H1 (cell line): ENCODE measurements at regions not wholly inside any gene's neighbourhood (a gene's known extent, or its start where the extent isn't known, plus 50 kb on each side); places are given as distances from the start of the nearest gene placed in this dataset.

Source experiments
- CTCF ChIA-PET: fragments of 300-600 bp; sonication (Branson Sonifier 250); formaldehyde crosslinking; loops from one replicate; lab custom pipeline; 2021; ENCODE audit not compliant: partially characterized antibody; lab: Charles Lee
- POLR2A ChIA-PET: fragments of 300-600 bp; sonication (Branson Sonifier 250); formaldehyde crosslinking; loops from one replicate; lab custom pipeline; 2021; ENCODE audit warnings: inconsistent platforms; ENCODE audit not compliant: partially characterized antibody; lab: Charles Lee
- DNase-seq, 2 experiments: peaks; one replicate each; pipeline versions ENCODE4 v3.0.0 to v3.0.0-alpha.2; 2010 to 2022; ENCODE audit warnings: low spot score in 2 of 2, low read depth in 1 of 2, mixed read lengths in 1 of 2
- FAIRE-seq: peaks from 2 replicates; lab custom pipeline; 2011; peaks lifted over from hg19 to GRCh38; lab: Jason Lieb, UNC
- H2AFZ ChIP-seq: 2 replicates; pipeline ENCODE4 v1.8.1; 2012; ENCODE audit warnings: low read length, inconsistent platforms
- H2AK5ac ChIP-seq: 2 replicates; pipeline ENCODE4 v1.6.1; 2013; ENCODE audit warnings: low read depth, low read length
- H2BK120ac ChIP-seq: replicated peaks from 2 replicates; pipeline ENCODE3; 2013; ENCODE audit warnings: low read depth, low read length, inconsistent platforms
- H2BK12ac ChIP-seq: 2 replicates; pipeline ENCODE4 v1.6.1; 2013; ENCODE audit warnings: low read depth, low read length
- H2BK15ac ChIP-seq: 2 replicates; pipeline ENCODE4 v1.6.1; 2013; ENCODE audit warnings: low read length
- H2BK20ac ChIP-seq: 2 replicates; pipeline ENCODE4 v1.6.1; 2013; ENCODE audit warnings: low read length
- H2BK5ac ChIP-seq: 2 replicates; pipeline ENCODE4 v1.6.1; 2013; ENCODE audit warnings: low read depth, low read length
- H3K14ac ChIP-seq: 2 replicates; pipeline ENCODE4 v1.6.1; 2013; ENCODE audit warnings: inconsistent platforms; ENCODE audit not compliant: insufficient read length
- H3K18ac ChIP-seq: 2 replicates; pipeline ENCODE4 v1.6.1; 2013; ENCODE audit warnings: low read length; ENCODE audit errors: extremely low read depth
- H3K23ac ChIP-seq: 2 replicates; pipeline ENCODE4 v1.6.1; 2013; ENCODE audit warnings: inconsistent platforms; ENCODE audit not compliant: insufficient read length
- H3K23me2 ChIP-seq: 2 replicates; pipeline ENCODE4 v1.6.1; 2013; ENCODE audit warnings: low read depth, low read length
- H3K27ac ChIP-seq: 2 replicates; pipeline ENCODE4 v1.6.1; 2011; ENCODE audit warnings: low read depth, low read length, inconsistent platforms
- H3K27me3 ChIP-seq, 4 experiments: replicated peaks in 1 of 4; 1 replicate in 1 of 4; 2 replicates in 3 of 4; pipeline versions ENCODE4 v1.6.1 to v1.8.1; 2011 to 2013; ENCODE audit warnings: low read length in 3 of 4, mild to moderate bottlenecking in 3 of 4, inconsistent platforms in 2 of 4, mixed read lengths in 2 of 4, moderate library complexity in 1 of 4; ENCODE audit not compliant: control insufficient read depth in 3 of 4, insufficient read depth in 3 of 4; ENCODE audit errors: extremely low read depth in 1 of 4
- H3K36me3 ChIP-seq, 4 experiments: 2 replicates each; pipeline versions ENCODE4 v1.6.1 to v1.8.1; 2011 to 2013; ENCODE audit warnings: mild to moderate bottlenecking in 4 of 4, low read length in 3 of 4, moderate library complexity in 2 of 4, control low read depth in 1 of 4, inconsistent platforms in 1 of 4; ENCODE audit not compliant: insufficient read depth in 4 of 4, control insufficient read depth in 2 of 4
- H3K4ac ChIP-seq: replicated peaks from 2 replicates; pipeline ENCODE3; 2013; ENCODE audit warnings: low read length, low read depth, mixed read lengths, inconsistent platforms; ENCODE audit not compliant: insufficient read length
- H3K4me1 ChIP-seq, 4 experiments: replicated peaks in 1 of 4; 1 replicate in 1 of 4; 2 replicates in 3 of 4; pipeline versions ENCODE4 v1.6.1 to v1.8.1; 2011 to 2013; ENCODE audit warnings: low read length in 3 of 4, inconsistent platforms in 2 of 4, mixed read lengths in 1 of 4; ENCODE audit not compliant: insufficient read depth in 4 of 4, control insufficient read depth in 3 of 4
- H3K4me2 ChIP-seq, 2 experiments: 2 replicates each; pipeline versions ENCODE4 v1.6.1 to v1.8.1; 2011 to 2013; ENCODE audit warnings: low read depth in 2 of 2, low read length in 2 of 2, control low read depth in 1 of 2, inconsistent platforms in 1 of 2, mild to moderate bottlenecking in 1 of 2; ENCODE audit not compliant: insufficient read depth in 1 of 2
- H3K4me3 ChIP-seq, 4 experiments: fragments of 200-600, 300-600 bp in 1 of 4; sonication (generic), shearing (Covaris generic), sonication (Bioruptor Twin) in 1 of 4; 2 replicates each; pipeline versions ENCODE4 v1.5.1 to v1.8.1; 2011 to 2016; ENCODE audit warnings: low read length in 4 of 4, low read depth in 3 of 4, control low read depth in 2 of 4, inconsistent platforms in 2 of 4, mild to moderate bottlenecking in 2 of 4, mixed read lengths in 1 of 4, moderate library complexity in 1 of 4; ENCODE audit not compliant: insufficient read depth in 2 of 4; ENCODE audit errors: extremely low read depth in 1 of 4
- H3K56ac ChIP-seq: replicated peaks from 2 replicates; pipeline ENCODE3; 2013; ENCODE audit warnings: low read depth, mild to moderate bottlenecking, mixed read lengths, low read length, inconsistent platforms; ENCODE audit not compliant: insufficient read length
- H3K79me1 ChIP-seq: 2 replicates; pipeline ENCODE4 v1.6.1; 2013; ENCODE audit warnings: low read depth, low read length, control low read depth
- H3K79me2 ChIP-seq, 2 experiments: 2 replicates each; pipeline versions ENCODE4 v1.6.1 to v1.8.1; 2012 to 2013; ENCODE audit warnings: low read length in 2 of 2, mild to moderate bottlenecking in 2 of 2, inconsistent platforms in 1 of 2; ENCODE audit not compliant: insufficient read depth in 2 of 2, control insufficient read depth in 1 of 2
- H3K9ac ChIP-seq, 4 experiments: replicated peaks in 1 of 4; 1 replicate in 1 of 4; 2 replicates in 3 of 4; pipeline versions ENCODE4 v1.6.1 to v1.8.1; 2011 to 2013; ENCODE audit warnings: low read depth in 3 of 4, low read length in 3 of 4, control low read depth in 2 of 4, mild to moderate bottlenecking in 2 of 4, moderate library complexity in 2 of 4, inconsistent platforms in 1 of 4; ENCODE audit errors: extremely low read depth in 1 of 4
- H3K9me3 ChIP-seq, 2 experiments: 2 replicates each; pipeline versions ENCODE4 v1.6.1 to v1.8.1; 2012 to 2013; ENCODE audit warnings: mild to moderate bottlenecking in 2 of 2, moderate library complexity in 2 of 2, control low read depth in 1 of 2, inconsistent platforms in 1 of 2, low read depth in 1 of 2, low read length in 1 of 2, mixed read lengths in 1 of 2; ENCODE audit not compliant: insufficient read depth in 2 of 2
- H4K20me1 ChIP-seq, 2 experiments: replicated peaks in 1 of 2; 2 replicates each; pipeline versions ENCODE3 to v1.8.1; 2011 to 2013; ENCODE audit warnings: inconsistent platforms in 2 of 2, low read length in 2 of 2, mild to moderate bottlenecking in 1 of 2; ENCODE audit not compliant: insufficient read depth in 2 of 2, control insufficient read depth in 1 of 2
- H4K5ac ChIP-seq: 2 replicates; pipeline ENCODE4 v1.6.1; 2013; ENCODE audit warnings: low read length, low read depth, mixed read lengths, inconsistent platforms; ENCODE audit not compliant: insufficient read length
- H4K8ac ChIP-seq: 2 replicates; pipeline ENCODE4 v1.8.0; 2013; ENCODE audit warnings: mild to moderate bottlenecking, moderate library complexity, low read length, inconsistent platforms; ENCODE audit not compliant: insufficient read depth; ENCODE audit errors: extremely low read depth
- H4K91ac ChIP-seq: replicated peaks from 2 replicates; pipeline ENCODE3; 2013; ENCODE audit warnings: low read length, mixed read lengths, inconsistent platforms; ENCODE audit not compliant: insufficient read length
- CEBPB ChIP-seq: IDR thresholded peaks from 2 replicates; pipeline ENCODE4 v1.6.1; 2012; ENCODE audit warnings: low read depth, low read length
- CHD2 ChIP-seq: IDR thresholded peaks from 2 replicates; pipeline ENCODE4 v1.6.1; 2012; ENCODE audit warnings: low read length, improper control_type of control experiment
- EZH2 ChIP-seq: fragments of 200-600 bp; sonication (generic); IDR thresholded peaks from 2 replicates; pipeline ENCODE4 v1.7.1; 2012; ENCODE audit warnings: low read depth, mild to moderate bottlenecking, moderate library complexity, low read length, inconsistent platforms; ENCODE audit not compliant: severe bottlenecking
- JUN ChIP-seq: IDR thresholded peaks from 2 replicates; pipeline ENCODE4 v1.6.1; 2011; ENCODE audit warnings: low read depth, mild to moderate bottlenecking, improper control_type of control experiment, low read length
- SP4 ChIP-seq: IDR thresholded peaks from 2 replicates; pipeline ENCODE4 v1.6.1; 2012; ENCODE audit warnings: low read length, inconsistent platforms
- WGBS, 2 experiments: shearing (Covaris generic) in 1 of 2; methylation state at CpG; one replicate each; pipeline versions ENCODE4 v1.1.6 to v1.1.7; 2013 to 2015; ENCODE audit warnings: low lambda C conversion rate in 2 of 2, mixed read lengths in 2 of 2, inconsistent platforms in 1 of 2, low coverage in 1 of 2, missing lambda C conversion rate in 1 of 2; ENCODE audit not compliant: insufficient replicate concordance in 2 of 2, insufficient coverage in 1 of 2, insufficient read length in 1 of 2; ENCODE audit errors: extremely low coverage in 1 of 2, missing lambda C conversion rate in 1 of 2; 5-methylcytosine and 5-hydroxymethylcytosine counted together

DNA sequence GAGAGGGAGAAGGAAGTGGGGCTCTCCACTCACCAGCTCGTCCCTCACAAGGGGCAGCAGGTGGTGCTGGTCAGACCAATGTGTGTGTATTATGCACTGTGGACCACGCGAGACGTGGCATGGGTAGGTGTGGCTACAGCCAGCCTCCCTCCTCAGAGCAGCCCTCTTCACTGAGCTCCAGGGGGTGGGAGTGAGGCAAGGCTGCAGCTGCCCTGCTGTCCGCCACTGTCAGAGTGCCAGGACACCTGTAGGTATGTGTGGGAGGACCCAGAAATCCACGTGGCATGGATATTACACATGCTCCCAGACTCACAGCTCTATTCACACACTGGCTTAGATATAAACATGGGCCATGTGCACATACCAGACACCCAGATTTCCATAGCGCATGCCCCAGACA, 90.3 kb downstream of the VEGFA start:
- no peak overlapping the region for H4K5ac ChIP-seq
- FAIRE-seq = no peak
- no peak overlapping the region for H3K4me3 ChIP-seq
- H3K27ac ChIP-seq = no peak overlapping the region
- no peak overlapping the region for H3K4me2 ChIP-seq
- no peak overlapping the region for H2BK120ac ChIP-seq
- H3K23ac ChIP-seq = no peak overlapping the region
- DNase-seq = no peak
- H3K14ac ChIP-seq = no peak overlapping the region
- H3K23me2 ChIP-seq = no peaks in the 10 kb centered on the region
- WGBS, 2 experiments = 80% methylated on average over 7 of the region's 7 CpGs; no CpG with 5 or more reads in 1 of the 2 experiments
- no peak overlapping the region for H2BK20ac ChIP-seq
- peaks cover 0 to 6% (median 3%) of the 10 kb centered on the region in 4 experiments; a peak in 4 of 7 replicates for H3K4me1 ChIP-seq
- peak overlapping the region; percentile 55; the same call in 1 of the 2 replicates for H2BK5ac ChIP-seq
- ChIA-PET CTCF (interaction anchor here (0.5 to 8.9 kb wide), 14 partner anchors 10 to 478 kb away, joined by 3 to 79 read pairs (median 4); partner anchors contain the start of gene VEGFA), POLR2A (interaction anchor here (0.8 to 1.5 kb wide), 2 partner anchors 10 to 225 kb away, joined by 3 read pairs; partner anchors contain the start of gene MAD2L1BP)
- TF ChIP-seq CHD2 (no peak), SP4 (no peak), CEBPB (no peak), EZH2 (no peak), JUN (no peak)
- H3K79me2 ChIP-seq = no peaks in the 10 kb centered on the region; a peak in 1 of 4 replicates
- H2BK12ac ChIP-seq = peak overlapping the region; percentile 87; the same call in 1 of the 2 replicates
- peaks cover 0 to 2% of the 10 kb centered on the region in 2 experiments for H4K20me1 ChIP-seq
- no peak overlapping the region for H2AFZ ChIP-seq
- H3K4ac ChIP-seq = no peak overlapping the region
- H2AK5ac ChIP-seq = no peak overlapping the region
- H2BK15ac ChIP-seq = 0 out of 2 replicates have a peak overlapping the region, but pooled peaks have one; percentile 93
- no peak overlapping the region for H3K56ac ChIP-seq
- H4K91ac ChIP-seq = peak overlapping the region; percentile 39
- H4K8ac ChIP-seq = no peak overlapping the region
- H3K79me1 ChIP-seq = no peaks in the 10 kb centered on the region
- H3K18ac ChIP-seq = no peak overlapping the region
- H3K36me3 ChIP-seq = no peaks in the 10 kb centered on the region
- H3K9me3 ChIP-seq = no peaks in the 10 kb centered on the region
- H3K27me3 ChIP-seq = no peaks in the 10 kb centered on the region; a peak in 1 of 7 replicates
- H3K9ac ChIP-seq = no peak overlapping the region
